CD14-positive monocyte (primary cell): ENCODE measurements at regions not wholly inside any gene's neighbourhood (a gene's known extent, or its start where the extent isn't known, plus 50 kb on each side); places are given as distances from the start of the nearest gene placed in this dataset.

Experiments
- DNase-seq, 3 donors: peaks; one replicate each; pipeline ENCODE4 v3.0.0-alpha.2; 2011 to 2022
- H2AFZ ChIP-seq: 2 replicates; pipeline ENCODE4 v1.6.0; 2012; ENCODE audit warnings: mild to moderate bottlenecking, low read depth, low read length, inconsistent platforms; ENCODE audit not compliant: insufficient read depth, poor library complexity, severe bottlenecking
- H3K27ac ChIP-seq, 2 donors: 1 replicate in 1 of 2; 2 replicates in 1 of 2; pipeline ENCODE4 v1.5.1; 2012 to 2013; ENCODE audit warnings: low read length in 2 of 2, control low read depth in 1 of 2, inconsistent platforms in 1 of 2, low read depth in 1 of 2, mild to moderate bottlenecking in 1 of 2
- H3K27me3 ChIP-seq, 2 donors: one replicate each; pipeline versions ENCODE4 v1.6.0 to v1.6.1; 2011 to 2013; ENCODE audit warnings: low read length in 2 of 2; ENCODE audit not compliant: control insufficient read depth in 2 of 2, insufficient read depth in 2 of 2
- H3K36me3 ChIP-seq, 2 donors: replicated peaks in 1 of 2; 1 replicate in 1 of 2; 2 replicates in 1 of 2; pipeline versions ENCODE4 v1.5.1 to v1.6.1; 2012 to 2013; ENCODE audit warnings: low read length in 2 of 2, control low read depth in 1 of 2, inconsistent platforms in 1 of 2, mild to moderate bottlenecking in 1 of 2; ENCODE audit not compliant: insufficient read depth in 2 of 2, control insufficient read depth in 1 of 2
- H3K4me1 ChIP-seq, 2 donors: 1 replicate in 1 of 2; 2 replicates in 1 of 2; pipeline versions ENCODE4 v1.5.1 to v1.6.1; 2012 to 2013; ENCODE audit warnings: low read length in 2 of 2, control low read depth in 1 of 2, inconsistent platforms in 1 of 2, mild to moderate bottlenecking in 1 of 2, moderate library complexity in 1 of 2; ENCODE audit not compliant: insufficient read depth in 2 of 2, control insufficient read depth in 1 of 2
- H3K4me2 ChIP-seq: replicated peaks from 2 replicates; pipeline ENCODE3; 2012; ENCODE audit warnings: low read length, moderate library complexity, mild to moderate bottlenecking; ENCODE audit not compliant: poor library complexity, severe bottlenecking; ENCODE audit errors: extremely low read depth
- H3K4me3 ChIP-seq, 3 experiments: fragments of 200-600 bp in 1 of 3; sonication (generic) in 1 of 3; replicated peaks in 1 of 3; 1 replicate in 2 of 3; 2 replicates in 1 of 3; pipeline ENCODE4 v1.5.1; 2011 to 2013; ENCODE audit warnings: low read length in 3 of 3, mild to moderate bottlenecking in 3 of 3, control low read depth in 2 of 3, low read depth in 2 of 3, inconsistent platforms in 1 of 3, moderate library complexity in 1 of 3
- H3K79me2 ChIP-seq: 2 replicates; pipeline ENCODE4 v1.6.0; 2012; ENCODE audit warnings: mild to moderate bottlenecking, control low read depth, inconsistent platforms, low read length, moderate library complexity; ENCODE audit not compliant: insufficient read depth
- H3K9ac ChIP-seq: 2 replicates; pipeline ENCODE4 v1.6.0; 2017; ENCODE audit warnings: low read length, mild to moderate bottlenecking; ENCODE audit not compliant: insufficient read depth, poor library complexity, severe bottlenecking
- H3K9me3 ChIP-seq, 2 donors: replicated peaks in 1 of 2; 1 replicate in 1 of 2; 2 replicates in 1 of 2; pipeline versions ENCODE4 v1.5.1 to v1.6.1; 2012 to 2013; ENCODE audit warnings: low read length in 2 of 2, control low read depth in 1 of 2; ENCODE audit not compliant: control insufficient read depth in 1 of 2, insufficient read depth in 1 of 2
- H4K20me1 ChIP-seq: 2 replicates; pipeline ENCODE4 v1.6.0; 2012; ENCODE audit warnings: mild to moderate bottlenecking, low read length, control low read depth, moderate library complexity; ENCODE audit not compliant: insufficient read depth
- H3K27ac Mint-ChIP-seq, 7 donors: one replicate each; pipeline ENCODE4 v1.8.0; 2020; ENCODE audit warnings: mild to moderate bottlenecking in 7 of 7, mixed read lengths in 7 of 7, moderate library complexity in 6 of 7, inconsistent platforms in 2 of 7
- H3K27me3 Mint-ChIP-seq, 3 donors: one replicate each; pipeline ENCODE4 v1.8.0; 2021 to 2022; ENCODE audit warnings: low read depth in 3 of 3, mild to moderate bottlenecking in 3 of 3, mixed read lengths in 3 of 3, moderate library complexity in 3 of 3, inconsistent platforms in 1 of 3
- H3K36me3 Mint-ChIP-seq, 2 donors: one replicate each; pipeline ENCODE4 v1.8.0; 2020; ENCODE audit warnings: mixed read lengths in 2 of 2, inconsistent platforms in 1 of 2, mild to moderate bottlenecking in 1 of 2
- H3K4me1 Mint-ChIP-seq: one replicate; pipeline ENCODE4 v1.8.0; 2020; ENCODE audit warnings: mild to moderate bottlenecking, mixed read lengths
- H3K4me3 Mint-ChIP-seq, 2 donors: one replicate each; pipeline ENCODE4 v1.8.0; 2020; ENCODE audit warnings: mild to moderate bottlenecking in 2 of 2, mixed read lengths in 2 of 2, moderate library complexity in 1 of 2
- H3K9me3 Mint-ChIP-seq, 7 donors: one replicate each; pipeline ENCODE4 v1.8.0; 2020 to 2022; ENCODE audit warnings: mixed read lengths in 7 of 7, mild to moderate bottlenecking in 6 of 7, moderate library complexity in 6 of 7, inconsistent platforms in 2 of 7
- CTCF ChIP-seq: fragments of 200-600 bp; IDR thresholded peaks from one replicate; pipeline ENCODE4 v1.8.0; 2022; ENCODE audit warnings: antibody characterized with exemption, mild to moderate bottlenecking
- WGBS: methylation state at CpG from one replicate; pipeline ENCODE4 v1.1.5; 2013; ENCODE audit warnings: missing lambda C conversion rate; ENCODE audit not compliant: insufficient coverage; 5-methylcytosine and 5-hydroxymethylcytosine counted together
- intact Hi-C, 2 donors: fragments of 100-400 bp; cut with micrococcal nuclease; formaldehyde crosslinking; loops; one replicate each; pipeline versions ENCODE4 v1.15.0 to v1.15.1; 2023

DNA sequence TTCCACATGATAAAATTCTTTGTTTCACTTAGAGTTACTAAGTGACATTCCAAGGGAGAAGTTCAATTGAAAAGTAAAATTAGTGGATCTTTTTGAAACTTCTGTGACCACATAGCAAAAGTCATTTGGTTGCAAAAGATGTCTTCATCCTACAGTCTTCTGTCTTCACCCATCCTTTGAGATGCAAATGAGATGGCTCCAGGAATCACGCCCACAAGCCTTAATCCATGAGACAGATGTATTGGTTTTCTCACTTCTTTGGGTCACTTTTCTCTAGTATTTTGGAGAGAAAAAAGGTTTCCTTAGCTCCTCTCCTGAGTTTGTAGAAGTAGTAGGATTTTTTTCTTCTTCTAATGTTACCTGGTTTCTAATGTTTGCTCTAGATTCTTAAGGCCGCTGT, 259.5 kb upstream of the SLC10A2 start:
- H3K27ac Mint-ChIP-seq = no peak overlapping the region
- intact Hi-C loops = no loop called here
- WGBS = no CpG with 5 or more reads among the region's 2 CpGs

GRCh38 chr13:103324641-103325040, 258.4 kb upstream of the SLC10A2 start:
- Mint-ChIP-seq H3K27ac (no peak overlapping the region), H3K4me1 (no peaks in the 10 kb centered on the region), H3K36me3 (no peaks in the 10 kb centered on the region), H3K4me3 (no peak overlapping the region), H3K9me3 (peaks cover 0 to 15% (median 5%) of the 10 kb centered on the region in 7 donors), H3K27me3 (no peaks in the 10 kb centered on the region)
- no peaks in the 10 kb centered on the region for H3K4me1 ChIP-seq
- H3K79me2 ChIP-seq = no peaks in the 10 kb centered on the region
- H3K36me3 ChIP-seq = no peaks in the 10 kb centered on the region
- H4K20me1 ChIP-seq = no peaks in the 10 kb centered on the region
- no peak for TF ChIP-seq CTCF
- no peak overlapping the region for H2AFZ ChIP-seq
- no peak overlapping the region for H3K9ac ChIP-seq
- no peaks in the 10 kb centered on the region for H3K9me3 ChIP-seq
- no CpG with 5 or more reads among the region's 2 CpGs for WGBS
- no peak overlapping the region for H3K27ac ChIP-seq
- no peak overlapping the region for H3K4me2 ChIP-seq
- intact Hi-C loops = no loop called here
- no peak for DNase-seq
- no peak overlapping the region for H3K4me3 ChIP-seq
- H3K27me3 ChIP-seq = no peaks in the 10 kb centered on the region

More for the DNA sequence above, 259.5 kb upstream of the SLC10A2 start:
- Histone ChIP-seq H2AFZ (no peak overlapping the region), H3K4me2 (no peak overlapping the region), H3K4me1 (no peaks in the 10 kb centered on the region), H4K20me1 (no peaks in the 10 kb centered on the region), H3K9ac (no peak overlapping the region), H3K27me3 (no peaks in the 10 kb centered on the region), H3K79me2 (no peaks in the 10 kb centered on the region), H3K36me3 (no peaks in the 10 kb centered on the region), H3K4me3 (no peak overlapping the region), H3K27ac (no peak overlapping the region), H3K9me3 (no peaks in the 10 kb centered on the region)
- Mint-ChIP-seq H3K27me3 (no peaks in the 10 kb centered on the region), H3K4me1 (no peaks in the 10 kb centered on the region), H3K9me3 (peaks cover 0 to 19% (median 5%) of the 10 kb centered on the region in 7 donors), H3K36me3 (no peaks in the 10 kb centered on the region), H3K4me3 (no peak overlapping the region)
- DNase-seq = no peak
- TF ChIP-seq CTCF = no peak
